Activated T-cell treated with anti-CD3 and anti-CD28 coated beads, Interleukin-2, amount 50 U/mL, for 72 hours (primary cell): ENCODE measurements at regions not wholly inside any gene's neighbourhood (a gene's known extent, or its start where the extent isn't known, plus 50 kb on each side); places are given as distances from the start of the nearest gene placed in this dataset.

Experiments
- ATAC-seq, 2 donors: fragments of 150-1000 bp; cut with Tn5 transposase; replicated peaks in 1 of 2; 2 replicates each; pipeline ENCODE4 v1.10.0; 2021; ENCODE audit warnings: moderate library complexity in 2 of 2, mild to moderate bottlenecking in 1 of 2
- DNase-seq, 2 donors: peaks; one replicate each; pipeline ENCODE4 v3.0.0; 2021 to 2022; ENCODE audit warnings: mixed read lengths in 1 of 2
- H3K27ac Mint-ChIP-seq: one replicate; pipeline ENCODE4 v1.8.0; 2022; ENCODE audit warnings: mild to moderate bottlenecking, moderate library complexity, mixed read lengths
- H3K27me3 Mint-ChIP-seq: one replicate; pipeline ENCODE4 v1.8.0; 2022; ENCODE audit warnings: low read depth, mixed read lengths
- H3K36me3 Mint-ChIP-seq, 2 donors: one replicate each; pipeline ENCODE4 v1.8.0; 2022; ENCODE audit warnings: mixed read lengths in 2 of 2, mild to moderate bottlenecking in 1 of 2; ENCODE audit not compliant: insufficient read depth in 2 of 2
- H3K4me1 Mint-ChIP-seq: one replicate; pipeline ENCODE4 v1.8.0; 2022; ENCODE audit warnings: low read depth, mixed read lengths
- H3K4me3 Mint-ChIP-seq, 2 donors: one replicate each; pipeline ENCODE4 v1.8.0; 2022; ENCODE audit warnings: mild to moderate bottlenecking in 2 of 2, mixed read lengths in 2 of 2, moderate library complexity in 2 of 2
- H3K9me3 Mint-ChIP-seq, 2 donors: one replicate each; pipeline ENCODE4 v1.8.0; 2022; ENCODE audit warnings: mixed read lengths in 2 of 2

DNA sequence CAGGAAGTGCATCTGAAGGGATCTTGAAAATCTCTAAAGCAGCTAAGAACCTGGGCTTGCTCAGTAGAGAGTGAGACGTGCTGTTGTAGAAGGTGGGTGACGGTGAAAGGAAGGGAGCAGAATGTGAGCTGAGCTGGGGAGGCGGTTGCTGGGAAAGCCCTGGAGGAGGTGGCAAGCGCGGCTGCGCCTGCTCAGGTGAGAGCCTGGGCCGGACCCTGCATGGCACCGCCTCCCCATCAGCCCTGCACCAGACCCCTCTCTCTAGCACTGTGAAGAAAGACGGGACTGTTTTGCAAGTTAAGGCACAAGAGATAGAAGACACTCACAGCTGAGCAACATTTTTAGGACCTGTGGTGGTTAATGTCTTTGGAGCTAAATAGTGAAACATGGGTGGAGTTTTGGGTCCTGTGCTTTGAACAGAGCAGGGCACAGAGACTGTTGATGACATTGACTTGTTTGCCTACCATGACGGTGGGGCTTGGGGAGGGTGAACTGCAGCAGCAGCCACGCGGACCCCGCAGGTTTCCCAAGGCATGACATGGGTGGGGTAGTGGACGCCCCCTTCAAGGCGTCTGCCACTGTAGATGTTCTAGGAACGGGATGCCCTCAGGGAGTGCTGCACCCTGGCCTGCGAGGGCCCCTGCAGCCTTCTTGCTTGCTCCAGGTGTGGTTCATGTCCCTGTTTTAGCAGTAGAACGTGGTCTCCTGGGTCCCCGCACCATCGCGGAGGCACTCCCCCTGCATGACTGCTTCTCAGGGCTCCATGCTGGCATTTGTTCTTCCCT is 245.3 kb downstream of the TSN start:
- Mint-ChIP-seq H3K4me3 (no peak overlapping the region), H3K27ac (no peak overlapping the region), H3K27me3 (no peaks in the 10 kb centered on the region), H3K36me3 (no peaks in the 10 kb centered on the region), H3K4me1 (no peaks in the 10 kb centered on the region), H3K9me3 (no peaks in the 10 kb centered on the region)
- ATAC-seq, result no peak
- no peak for DNase-seq

DNA sequence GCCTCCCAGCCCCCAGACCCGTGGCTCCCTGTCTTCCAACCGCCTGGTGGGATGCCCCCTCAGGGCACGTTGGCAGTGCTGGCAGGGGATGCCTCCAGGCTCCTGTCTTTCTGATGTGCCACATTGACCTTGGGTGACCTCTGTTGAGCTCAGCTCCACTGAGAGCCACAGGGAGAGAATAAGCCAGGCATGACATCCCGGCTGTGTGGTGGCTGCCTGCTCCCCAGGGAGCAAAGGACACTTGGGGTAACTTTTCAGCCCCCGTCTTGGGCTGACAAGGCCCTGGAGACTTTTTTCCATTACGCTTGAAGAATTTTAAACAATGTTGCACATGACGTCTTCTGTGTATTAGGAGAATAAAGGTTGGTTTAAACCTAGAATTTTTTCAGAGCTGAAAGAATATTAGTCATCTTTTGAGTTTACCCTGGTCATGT is 246.0 kb downstream of the TSN start:
- Mint-ChIP-seq H3K4me3 (no peak overlapping the region), H3K36me3 (no peaks in the 10 kb centered on the region)
- ATAC-seq, result no peak

DNA sequence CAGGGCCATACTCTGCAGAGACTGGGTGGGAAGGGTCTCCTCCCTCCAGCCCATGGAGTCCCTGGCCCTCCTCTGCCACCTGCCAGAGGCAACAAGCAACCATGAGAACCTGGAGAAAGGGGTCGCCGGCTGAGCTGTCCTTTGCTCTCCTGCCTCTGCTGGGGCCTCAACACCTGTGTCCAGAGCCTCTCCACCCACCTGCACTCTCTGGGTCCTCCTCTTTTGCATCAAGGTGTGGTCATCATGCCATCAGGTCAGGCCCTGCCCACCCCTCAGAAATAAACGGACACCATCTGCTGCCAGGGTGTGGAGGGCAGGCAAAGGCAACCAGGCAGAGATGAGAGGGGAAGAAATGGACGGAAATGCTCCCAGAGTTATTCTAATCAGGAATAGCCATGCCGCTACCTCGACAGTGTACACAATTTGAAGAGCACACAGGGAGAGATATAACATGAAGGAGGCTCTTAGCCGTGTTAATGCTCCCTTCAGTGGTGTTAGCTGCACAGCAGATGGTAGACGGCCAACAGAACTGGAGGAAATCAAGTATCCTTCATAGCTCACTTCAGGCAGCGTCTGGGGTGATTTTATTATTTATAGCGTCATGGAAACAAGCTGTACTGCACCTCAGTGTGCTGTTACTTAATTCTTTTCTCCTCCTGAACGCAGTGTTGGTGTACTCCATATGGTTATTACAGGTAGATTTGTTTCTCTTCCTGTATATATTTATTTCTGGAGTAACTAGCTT is 247.9 kb downstream of the TSN start:
- Mint-ChIP-seq H3K4me1 (no peaks in the 10 kb centered on the region), H3K27ac (no peak overlapping the region), H3K36me3 (no peaks in the 10 kb centered on the region), H3K27me3 (no peaks in the 10 kb centered on the region), H3K4me3 (no peak overlapping the region), H3K9me3 (no peaks in the 10 kb centered on the region)
- ATAC-seq (no peak), DNase-seq (no peak)

More for the DNA sequence above, 246.0 kb downstream of the TSN start:
- Mint-ChIP-seq H3K9me3 (no peaks in the 10 kb centered on the region), H3K27me3 (no peaks in the 10 kb centered on the region), H3K4me1 (no peaks in the 10 kb centered on the region), H3K27ac (no peak overlapping the region)
- no peak for DNase-seq

DNA sequence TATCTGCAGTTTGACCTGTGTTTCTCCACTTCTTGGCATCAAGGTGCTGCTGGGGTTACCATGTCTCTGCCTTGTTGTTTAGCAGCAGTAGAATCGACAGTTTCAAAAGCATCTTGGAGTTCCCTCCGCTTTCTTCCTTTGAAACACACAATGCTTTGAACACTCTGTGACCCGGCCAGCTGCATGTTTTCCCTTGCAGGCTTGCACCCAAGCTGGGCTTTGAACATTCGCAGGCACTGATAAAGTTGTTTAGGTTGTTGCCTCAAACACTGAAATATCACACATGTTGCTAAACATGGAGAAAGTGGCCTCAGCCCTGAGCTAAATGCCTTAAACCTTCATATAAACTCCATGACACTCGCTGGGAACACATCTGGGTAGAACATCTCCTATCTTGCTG is 251.7 kb downstream of the TSN start:
- H3K9me3 Mint-ChIP-seq, result no peaks in the 10 kb centered on the region
- H3K4me3 Mint-ChIP-seq, result no peak overlapping the region
- H3K4me1 Mint-ChIP-seq, result no peaks in the 10 kb centered on the region
- no peaks in the 10 kb centered on the region for H3K27me3 Mint-ChIP-seq
- no peak overlapping the region for H3K27ac Mint-ChIP-seq
- ATAC-seq (no peak), DNase-seq (no peak)
- H3K36me3 Mint-ChIP-seq, result no peaks in the 10 kb centered on the region

DNA sequence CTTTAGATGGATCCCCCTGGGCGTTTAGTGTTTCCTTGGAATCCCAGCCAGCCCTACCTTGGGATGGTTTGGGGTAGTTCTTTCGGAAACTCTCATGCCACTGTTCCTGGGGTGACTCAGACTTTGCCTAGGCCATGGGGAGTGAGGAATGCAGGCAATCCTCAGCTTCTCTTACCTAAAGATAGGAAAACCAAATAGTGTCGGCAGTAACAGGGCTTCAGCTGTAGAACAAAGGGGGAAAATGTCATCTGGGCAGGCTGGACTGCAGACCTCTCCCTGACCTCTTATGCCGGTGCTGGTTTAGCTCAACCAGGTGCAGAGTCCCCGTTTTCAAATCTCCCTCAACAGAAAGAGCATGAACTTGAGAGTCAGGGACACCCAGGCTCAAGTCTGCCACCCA is 252.1 kb downstream of the TSN start:
- no peak for ATAC-seq
- H3K27me3 Mint-ChIP-seq, result no peaks in the 10 kb centered on the region

DNA sequence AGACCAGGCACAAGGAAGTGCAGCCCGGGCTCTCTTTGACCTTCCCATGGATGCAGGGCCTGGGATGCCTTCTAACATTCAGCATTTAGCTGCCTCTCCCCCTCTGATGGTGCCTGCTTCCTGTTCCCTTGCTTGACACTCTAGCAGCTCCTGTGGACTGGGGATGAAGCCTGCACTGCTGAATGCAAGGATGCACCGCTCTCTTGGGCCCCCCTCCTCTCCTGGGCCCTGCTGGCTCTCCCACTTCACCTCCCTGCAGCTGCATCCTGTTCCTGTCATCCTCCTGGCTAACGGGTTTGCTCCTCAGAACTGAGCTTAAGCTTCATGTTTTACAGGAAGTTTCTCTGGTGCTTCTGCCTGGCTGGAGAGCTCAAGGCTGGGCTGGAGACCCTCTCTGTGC is 254.1 kb downstream of the TSN start:
- H3K27ac Mint-ChIP-seq, result no peak overlapping the region
- ATAC-seq, result no peak
- no peaks in the 10 kb centered on the region for H3K27me3 Mint-ChIP-seq
- H3K36me3 Mint-ChIP-seq, result no peaks in the 10 kb centered on the region
- no peak overlapping the region for H3K4me3 Mint-ChIP-seq
- no peaks in the 10 kb centered on the region for H3K9me3 Mint-ChIP-seq
- no peaks in the 10 kb centered on the region for H3K4me1 Mint-ChIP-seq
- DNase-seq, result no peak

More for the DNA sequence above, 252.1 kb downstream of the TSN start:
- no peak for DNase-seq
- no peaks in the 10 kb centered on the region for H3K36me3 Mint-ChIP-seq
- H3K4me3 Mint-ChIP-seq, result no peak overlapping the region
- H3K9me3 Mint-ChIP-seq, result no peaks in the 10 kb centered on the region
- no peak overlapping the region for H3K27ac Mint-ChIP-seq
- H3K4me1 Mint-ChIP-seq, result no peaks in the 10 kb centered on the region

DNA sequence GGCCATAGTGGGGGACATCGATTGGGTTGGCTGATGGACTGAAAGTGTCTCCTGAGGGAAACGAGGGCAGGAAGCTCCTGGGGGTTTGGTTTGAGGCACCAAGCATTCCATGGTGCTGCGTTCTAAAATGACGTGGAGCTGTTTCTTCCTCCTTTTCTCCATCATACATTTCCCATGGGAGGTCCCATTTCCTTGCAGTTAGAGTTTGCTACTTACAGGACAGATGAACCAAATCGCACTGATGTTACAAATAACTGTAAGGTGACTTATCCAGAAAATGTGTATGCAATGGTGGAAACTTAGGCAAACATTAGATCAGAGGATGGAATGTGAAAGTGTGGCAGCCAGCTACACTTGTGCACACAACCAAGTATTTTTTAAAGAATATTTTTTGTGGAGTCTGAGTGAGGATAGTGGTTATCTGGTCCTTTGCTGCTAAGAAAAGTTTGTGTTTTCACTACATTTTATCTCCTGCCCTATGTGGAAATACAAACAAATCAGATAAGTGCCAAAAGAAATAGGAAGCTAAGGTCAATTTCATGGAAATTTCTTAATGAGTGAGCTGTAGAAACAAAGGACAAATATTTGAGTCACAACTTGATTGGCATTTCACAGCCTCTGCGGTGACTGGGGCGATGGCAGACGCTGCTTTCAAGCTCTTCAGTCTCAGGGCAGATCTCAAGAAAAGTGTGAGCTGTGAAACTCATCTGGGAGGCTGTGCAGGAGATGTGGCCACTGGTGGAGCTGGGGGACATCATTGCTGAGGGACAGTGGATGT is 256.2 kb downstream of the TSN start:
- no peaks in the 10 kb centered on the region for H3K27me3 Mint-ChIP-seq
- H3K9me3 Mint-ChIP-seq, result peaks cover 2% of the 10 kb centered on the region in 2 donors
- H3K4me3 Mint-ChIP-seq, result no peak overlapping the region
- no peak for DNase-seq
- ATAC-seq, result no peak
- no peak overlapping the region for H3K27ac Mint-ChIP-seq
- no peaks in the 10 kb centered on the region for H3K4me1 Mint-ChIP-seq
- no peaks in the 10 kb centered on the region for H3K36me3 Mint-ChIP-seq

DNA sequence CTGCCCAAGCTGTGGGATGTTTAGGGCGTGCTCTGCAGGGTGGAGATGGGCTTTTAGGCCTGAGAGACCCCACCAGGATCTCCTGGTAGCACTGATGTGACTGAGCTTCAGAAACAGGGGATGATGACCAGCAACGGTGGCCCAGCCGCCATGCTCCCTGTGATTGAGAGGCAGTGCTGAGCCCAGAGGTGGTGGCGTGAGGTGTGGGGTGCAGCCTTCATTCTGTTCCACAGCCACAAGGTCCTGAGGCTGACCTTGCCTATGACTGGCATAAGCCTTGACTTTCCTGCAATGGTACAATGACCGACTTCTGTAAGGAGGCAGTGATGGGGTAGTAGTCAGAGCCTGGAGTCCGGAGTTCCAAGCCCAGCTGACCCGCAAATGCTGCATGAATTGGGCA is 263.3 kb downstream of the TSN start:
- Mint-ChIP-seq H3K9me3 (peaks cover 2% of the 10 kb centered on the region in 2 donors), H3K27ac (no peak overlapping the region), H3K4me3 (no peak overlapping the region), H3K27me3 (peaks cover 9% of the 10 kb centered on the region), H3K4me1 (no peaks in the 10 kb centered on the region), H3K36me3 (no peaks in the 10 kb centered on the region)
- ATAC-seq, result no peak
- no peak for DNase-seq

DNA sequence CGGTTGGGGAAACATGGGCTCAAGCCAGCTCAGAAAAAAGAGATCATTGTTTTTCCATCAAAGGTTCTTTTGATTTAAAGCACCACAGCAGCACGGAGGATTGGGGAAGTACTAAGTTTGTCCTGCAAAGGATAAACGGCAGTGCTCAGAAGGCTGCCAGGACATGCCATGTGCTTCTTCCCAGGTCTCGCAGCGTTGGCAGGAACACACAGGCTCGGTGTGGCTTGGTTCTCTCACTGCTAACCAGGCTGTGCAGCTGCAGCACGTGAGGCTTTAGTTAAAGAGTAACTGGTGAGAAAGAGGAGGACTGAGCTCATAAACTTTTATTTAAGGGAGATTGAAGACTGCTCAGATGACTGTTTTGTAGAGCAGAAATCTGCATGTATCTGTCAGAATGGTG is 264.3 kb downstream of the TSN start:
- no peak overlapping the region for H3K4me3 Mint-ChIP-seq
- no peak overlapping the region for H3K27ac Mint-ChIP-seq
- H3K4me1 Mint-ChIP-seq, result no peaks in the 10 kb centered on the region
- H3K9me3 Mint-ChIP-seq, result peaks cover 2% of the 10 kb centered on the region in 2 donors
- no peak for ATAC-seq
- no peak for DNase-seq
- peaks cover 9% of the 10 kb centered on the region for H3K27me3 Mint-ChIP-seq
- H3K36me3 Mint-ChIP-seq, result no peaks in the 10 kb centered on the region

DNA sequence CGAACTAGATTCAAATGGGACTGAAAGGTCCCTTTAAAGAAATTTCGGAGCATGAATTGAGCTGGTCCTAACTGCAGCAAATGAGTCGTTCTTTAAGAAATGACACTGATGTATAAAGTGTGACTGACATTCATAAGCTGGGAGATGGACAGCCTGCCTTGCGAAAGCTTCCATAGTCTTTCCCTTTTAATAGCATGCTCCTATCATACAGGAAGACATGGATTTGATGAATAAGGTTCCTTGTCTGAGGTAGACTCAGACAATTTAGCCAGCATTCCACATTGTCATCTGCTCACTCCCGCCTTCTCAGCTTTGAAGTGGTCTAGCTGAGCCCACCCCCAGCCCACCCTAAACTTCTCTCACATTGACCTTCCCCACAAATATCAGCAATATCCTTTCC is 264.9 kb downstream of the TSN start:
- Mint-ChIP-seq H3K4me3 (no peak overlapping the region), H3K27me3 (peaks cover 9% of the 10 kb centered on the region), H3K4me1 (no peaks in the 10 kb centered on the region), H3K9me3 (peaks cover 2% of the 10 kb centered on the region in 2 donors), H3K27ac (no peak overlapping the region), H3K36me3 (no peaks in the 10 kb centered on the region)
- DNase-seq, result no peak
- no peak for ATAC-seq

DNA sequence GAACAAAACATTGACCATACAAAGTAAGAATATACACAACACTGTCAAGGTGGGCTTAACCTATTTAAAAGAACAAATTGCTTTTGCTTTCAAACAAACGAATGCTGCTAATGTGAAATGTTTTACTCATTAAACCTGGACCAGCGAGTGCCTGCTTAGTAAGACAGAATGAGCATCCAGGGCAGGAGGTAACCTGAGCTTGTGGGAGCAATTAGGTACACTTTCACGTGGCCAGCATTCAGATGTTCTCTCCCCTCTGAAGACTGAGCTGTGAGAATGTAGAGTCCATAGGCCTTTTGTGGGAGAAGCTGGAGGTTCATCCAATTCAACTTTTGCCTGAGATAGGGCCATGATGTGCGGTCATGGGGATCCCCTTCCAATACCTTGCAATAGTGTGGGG is 266.5 kb downstream of the TSN start:
- no peak overlapping the region for H3K27ac Mint-ChIP-seq
- H3K36me3 Mint-ChIP-seq, result no peaks in the 10 kb centered on the region
- ATAC-seq, result no peak
- H3K9me3 Mint-ChIP-seq, result no peaks in the 10 kb centered on the region
- H3K4me3 Mint-ChIP-seq, result no peak overlapping the region
- DNase-seq, result no peak
- H3K4me1 Mint-ChIP-seq, result no peaks in the 10 kb centered on the region
- H3K27me3 Mint-ChIP-seq, result peaks cover 9% of the 10 kb centered on the region

DNA sequence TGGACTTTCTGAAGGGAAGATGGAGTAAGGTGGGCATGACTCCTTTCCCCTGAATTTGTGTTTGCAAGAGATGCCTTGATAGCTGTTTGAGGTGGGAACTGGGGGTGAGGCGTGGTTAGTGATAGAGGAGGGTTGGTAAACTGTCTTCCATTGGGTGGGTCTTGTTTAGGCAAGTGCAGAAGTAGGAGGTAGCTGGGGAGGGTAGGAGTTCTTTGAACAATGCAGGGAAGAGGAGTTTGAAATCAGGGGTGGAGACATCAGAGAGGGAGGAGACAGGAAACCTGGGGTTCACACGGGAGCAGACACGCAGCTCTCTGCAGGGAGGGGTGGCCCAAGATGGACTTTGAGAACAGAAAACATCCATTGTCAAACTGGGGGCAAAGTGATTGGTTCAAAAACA is 267.1 kb downstream of the TSN start:
- Mint-ChIP-seq H3K4me3 (no peak overlapping the region), H3K9me3 (no peaks in the 10 kb centered on the region), H3K36me3 (no peaks in the 10 kb centered on the region), H3K27ac (no peak overlapping the region), H3K4me1 (no peaks in the 10 kb centered on the region), H3K27me3 (peaks cover 9% of the 10 kb centered on the region)
- ATAC-seq (no peak), DNase-seq (no peak)
